ENCODE measurements at regions not wholly inside any gene's neighbourhood (a gene's known extent, or its start where the extent isn't known, plus 50 kb on each side); places are given as distances from the start of the nearest gene placed in this dataset.

GRCh38 chr3:28718074-28718849, 369.6 kb upstream of the AZI2 start:
- no peaks in the 10 kb centered on the region for H3K4me1 ChIP-seq (ENCODE audit: control insufficient read depth in 1 of 2, insufficient read depth in 2 of 2, low read length in 2 of 2)
- ChIA-PET POLR2A (no interaction called here), RAD21 (ENCODE audit: low non-redundant PET in 1 of 2, low total read pairs in 2 of 2, uncharacterized antibody in 2 of 2, unreplicated experiment in 2 of 2) (no interaction called here), CTCF (no interaction called here)
- no peak overlapping the region for H2AFZ ChIP-seq (ENCODE audit: low read depth, low read length, poor library complexity, severe bottlenecking)
- no peak for TF ChIP-seq SP1 (IDR thresholded peaks at IDR 0.05; ENCODE audit: low read depth)
- TF ChIP-seq RAD21 (IDR thresholded peaks at IDR 0.05; ENCODE audit: low read depth): no peak
- no peak overlapping the region for H3K4me3 ChIP-seq (replicated peaks in 1 of 2; ENCODE audit: low read depth in 1 of 2, low read length in 2 of 2)
- DNase-seq (ENCODE audit: low read depth, low spot score): no peak
- no TSS peak for BruUV-seq (replicated peaks)
- ATAC-seq: no peak
- H3K9me3 ChIP-seq (ENCODE audit: control insufficient read depth in 1 of 2, insufficient read depth in 1 of 2, low read depth in 1 of 2, low read length in 2 of 2): no peaks in the 10 kb centered on the region
- H3K36me3 ChIP-seq (ENCODE audit: control insufficient read depth in 1 of 2, insufficient read depth in 2 of 2, low read length in 2 of 2): no peaks in the 10 kb centered on the region
- H3K9me2 ChIP-seq (ENCODE audit: insufficient read depth): no peaks in the 10 kb centered on the region
- no peak overlapping the region for H3K9ac ChIP-seq (ENCODE audit: low read length)
- H3K79me2 ChIP-seq (ENCODE audit: insufficient read depth, low read length): no peaks in the 10 kb centered on the region
- intact Hi-C loops (cut with micrococcal nuclease): no loop called here
- no peak overlapping the region for H3K4me2 ChIP-seq (ENCODE audit: low read length)
- H4K20me1 ChIP-seq (ENCODE audit: insufficient read depth): no peaks in the 10 kb centered on the region
- H3K27me3 ChIP-seq (ENCODE audit: insufficient read depth, low read length): no peaks in the 10 kb centered on the region; the same call in 1 of the 2 replicates
- H3K27ac ChIP-seq (ENCODE audit: low read depth, low read length): no peak overlapping the region

- Histone ChIP-seq H3K4me3 (replicated peaks in 1 of 2; ENCODE audit: low read depth in 1 of 2, low read length in 2 of 2) (no peak overlapping the region), H4K20me1 (ENCODE audit: insufficient read depth) (no peaks in the 10 kb centered on the region), H3K36me3 (ENCODE audit: control insufficient read depth in 1 of 2, insufficient read depth in 2 of 2, low read length in 2 of 2) (no peaks in the 10 kb centered on the region), H3K9me3 (ENCODE audit: control insufficient read depth in 1 of 2, insufficient read depth in 1 of 2, low read depth in 1 of 2, low read length in 2 of 2) (no peaks in the 10 kb centered on the region), H3K4me1 (ENCODE audit: control insufficient read depth in 1 of 2, insufficient read depth in 2 of 2, low read length in 2 of 2) (no peaks in the 10 kb centered on the region), H3K9me2 (ENCODE audit: insufficient read depth) (no peaks in the 10 kb centered on the region), H3K27me3 (ENCODE audit: insufficient read depth, low read length) (no peaks in the 10 kb centered on the region), H3K9ac (ENCODE audit: low read length) (no peak overlapping the region), H2AFZ (ENCODE audit: low read depth, low read length, poor library complexity, severe bottlenecking) (no peak overlapping the region), H3K27ac (ENCODE audit: low read depth, low read length) (no peak overlapping the region), H3K79me2 (ENCODE audit: insufficient read depth, low read length) (no peaks in the 10 kb centered on the region), H3K4me2 (ENCODE audit: low read length) (no peak overlapping the region)
- TF ChIP-seq CTCF (IDR thresholded peaks at IDR 0.05 in 2 of 3, conservative IDR thresholded peaks at IDR 0.05 in 1 of 3; ENCODE audit: borderline replicate concordance in 1 of 3, insufficient read depth in 1 of 3, low read depth in 2 of 3, low read length in 2 of 3) (peak; percentile 39 to 76 (median 75); a peak in 5 of 6 replicates), RAD21 (IDR thresholded peaks at IDR 0.05; ENCODE audit: low read depth) (peak; percentile 56), POLR2AphosphoS5 (IDR thresholded peaks at IDR 0.05; ENCODE audit: low read depth, low read length) (no peak)
- DNase-seq (ENCODE audit: low read depth, low spot score) (peak; percentile 44), ATAC-seq (peak; percentile 88)
- RAD21 ChIA-PET (ENCODE audit: low non-redundant PET in 1 of 2, low total read pairs in 2 of 2, uncharacterized antibody in 2 of 2, unreplicated experiment in 2 of 2): no interaction called here
- no TSS peak for BruUV-seq (replicated peaks)
- POLR2A ChIA-PET: no interaction called here
- CTCF ChIA-PET: interaction anchor here (2.6 kb wide), 1 partner anchor 59 kb away, joined by 17 read pairs; no protein-coding TSS in a partner anchor
- intact Hi-C loops (cut with micrococcal nuclease): loop anchor here (2.0 kb wide), 3 partner anchors 58 to 1014 kb away; no protein-coding TSS in a partner anchor
Measured at GRCh38 chr3:28726840-28727239, 378.2 kb upstream of the AZI2 start.

All from HCT116 (cell line).